AG10803 (cell line): ENCODE measurements at regions not wholly inside any gene's neighbourhood (a gene's known extent, or its start where the extent isn't known, plus 50 kb on each side); places are given as distances from the start of the nearest gene placed in this dataset.

Source experiments
- DNase-seq: peaks from one replicate; pipeline ENCODE4 v3.0.0; 2010; ENCODE audit warnings: low read depth
- H3K4me3 ChIP-seq: 2 replicates; pipeline ENCODE4 v1.5.1; 2011; ENCODE audit warnings: mild to moderate bottlenecking, low read length, control low read depth
- CTCF ChIP-seq: conservative IDR thresholded peaks from 2 replicates; pipeline ENCODE4 v1.5.1; 2011; ENCODE audit warnings: mild to moderate bottlenecking, low read length, control low read depth, inconsistent platforms

DNA sequence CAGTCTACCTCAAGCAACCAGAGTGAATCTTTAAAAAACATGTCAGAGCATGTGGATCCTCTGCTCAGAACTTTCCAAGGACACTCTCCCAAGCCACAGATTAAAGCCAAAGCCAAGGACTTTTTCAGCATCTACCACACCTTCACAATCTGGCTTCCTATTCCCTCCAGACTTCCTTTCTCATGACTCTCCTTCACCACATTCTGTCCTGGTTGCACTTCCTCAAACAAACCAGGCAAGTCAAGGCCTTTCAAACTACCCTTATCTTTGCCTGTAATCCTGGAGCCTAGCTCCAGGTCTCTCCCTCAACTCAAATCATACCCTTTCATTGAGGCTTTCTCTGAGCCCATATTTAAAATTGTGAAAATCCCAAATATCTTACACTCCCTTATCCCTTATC is 191.6 kb upstream of the GALNTL6 start:
- no peak for DNase-seq
- no peak for TF ChIP-seq CTCF

DNA sequence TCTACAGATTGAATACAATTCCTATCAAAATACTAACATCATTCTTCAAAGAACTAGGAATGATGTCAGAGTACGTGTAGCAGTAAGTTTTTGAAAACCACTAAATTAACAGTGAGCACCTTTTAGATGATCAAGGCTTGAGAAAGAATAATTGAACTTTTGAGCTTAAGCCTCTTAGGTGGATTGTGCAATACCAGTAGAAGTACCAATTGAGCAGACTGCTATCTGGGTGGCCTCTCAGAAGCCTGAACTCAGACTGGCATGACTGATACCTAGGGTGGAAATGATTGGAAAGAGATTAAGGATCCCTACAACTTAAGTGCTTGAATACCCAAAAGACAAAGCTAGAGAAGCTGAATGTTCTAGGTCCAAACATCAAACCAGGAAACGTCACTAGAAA is 200.3 kb upstream of the GALNTL6 start:
- no peak for TF ChIP-seq CTCF
- DNase-seq, result no peak

More for the DNA sequence above, 191.6 kb upstream of the GALNTL6 start:
- no peak overlapping the region for H3K4me3 ChIP-seq

GRCh38 chr4:171602638-171603355 is 210.4 kb upstream of the GALNTL6 start:
- no peak for DNase-seq
- no peak overlapping the region for H3K4me3 ChIP-seq
- no peak for TF ChIP-seq CTCF

More for the DNA sequence above, 200.3 kb upstream of the GALNTL6 start:
- H3K4me3 ChIP-seq, result no peak overlapping the region

DNA sequence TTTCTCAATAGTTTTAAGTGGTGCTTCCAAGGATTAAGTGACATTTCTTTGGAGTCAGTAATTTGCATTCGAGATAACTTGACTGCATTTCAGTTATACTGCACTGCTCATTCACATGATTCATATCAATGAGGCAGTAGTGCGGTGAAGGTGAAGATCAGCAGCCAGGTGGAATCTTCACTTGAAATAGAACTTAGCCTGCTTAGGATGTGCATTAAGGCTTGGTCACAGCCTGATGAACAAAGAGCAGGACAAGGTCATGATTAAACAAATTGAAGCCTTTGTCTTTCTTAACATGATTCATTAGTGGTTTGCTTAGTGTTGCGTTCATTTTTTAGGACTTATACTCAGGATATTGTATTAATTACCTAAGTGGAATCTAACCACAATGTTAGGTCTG is 212.1 kb upstream of the GALNTL6 start:
- no peak for DNase-seq
- no peak overlapping the region for H3K4me3 ChIP-seq
- TF ChIP-seq CTCF, result no peak

DNA sequence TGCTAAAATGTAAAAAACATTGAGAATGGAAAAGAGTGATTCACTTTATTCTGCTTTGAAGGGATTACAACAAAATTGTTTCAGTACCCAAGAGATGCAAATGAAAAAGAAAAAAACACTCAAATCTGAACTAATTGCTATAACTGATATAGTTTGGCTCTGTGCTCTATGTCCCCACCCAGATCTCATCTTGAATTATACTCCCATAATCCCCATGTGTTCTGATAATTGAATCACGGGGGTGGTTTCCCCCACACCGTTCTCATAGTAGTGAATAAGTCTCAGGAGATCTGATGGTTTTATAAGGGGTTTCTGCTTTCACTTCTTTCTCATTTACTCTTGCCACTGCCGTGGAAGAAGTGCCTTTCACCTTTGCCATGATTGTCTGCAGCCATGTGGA is 213.6 kb upstream of the GALNTL6 start:
- no peak for TF ChIP-seq CTCF
- DNase-seq, result no peak
- no peak overlapping the region for H3K4me3 ChIP-seq

GRCh38 chr4:171594293-171594692 is 218.9 kb upstream of the GALNTL6 start:
- no peak overlapping the region for H3K4me3 ChIP-seq
- no peak for DNase-seq
- TF ChIP-seq CTCF, result no peak

DNA sequence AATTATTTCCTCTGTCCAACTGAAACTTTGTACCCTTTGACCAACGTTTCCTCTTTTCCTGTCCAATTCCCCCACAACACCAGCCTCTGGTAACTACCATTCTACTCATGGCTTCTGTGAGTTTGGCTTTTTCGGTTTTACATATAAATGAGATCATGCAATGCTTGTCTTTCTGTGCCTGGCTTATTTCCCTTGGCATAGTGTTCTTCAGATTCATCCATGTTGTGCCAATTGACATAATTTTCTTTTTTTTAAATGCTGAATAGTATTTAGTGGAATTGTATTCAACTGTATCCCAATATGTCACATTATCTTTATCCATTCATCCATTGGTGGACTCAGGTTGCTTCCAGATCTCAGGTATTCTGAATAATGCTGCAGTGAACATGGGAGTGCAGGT is 222.5 kb upstream of the GALNTL6 start:
- no peak for DNase-seq
- TF ChIP-seq CTCF, result no peak
- H3K4me3 ChIP-seq, result no peak overlapping the region
